ENCODE measurements at regions not wholly inside any gene's neighbourhood (a gene's known extent, or its start where the extent isn't known, plus 50 kb on each side); places are given as distances from the start of the nearest gene placed in this dataset.

DNA sequence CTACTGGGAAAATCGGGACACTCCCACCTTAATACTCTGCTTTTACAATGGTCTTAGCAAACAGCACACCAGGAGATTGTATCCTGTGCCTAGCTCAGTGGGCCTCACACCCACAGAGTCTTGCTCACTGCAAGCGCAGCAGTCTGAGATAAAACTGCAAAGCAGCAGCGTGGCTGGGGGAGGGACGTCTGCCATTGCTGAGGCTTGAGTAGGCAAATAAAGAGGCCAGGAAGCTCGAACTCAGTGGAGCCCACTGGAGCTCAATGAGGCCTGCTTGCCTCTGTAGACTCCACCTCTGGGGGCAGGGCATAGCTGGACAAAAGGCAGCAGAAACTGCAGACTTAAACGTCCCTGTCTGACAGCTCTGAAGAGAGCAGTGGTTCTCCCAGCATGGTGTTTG, 1169.1 kb upstream of the EPHA6 start:
- TF ChIP-seq, protein P1, sequence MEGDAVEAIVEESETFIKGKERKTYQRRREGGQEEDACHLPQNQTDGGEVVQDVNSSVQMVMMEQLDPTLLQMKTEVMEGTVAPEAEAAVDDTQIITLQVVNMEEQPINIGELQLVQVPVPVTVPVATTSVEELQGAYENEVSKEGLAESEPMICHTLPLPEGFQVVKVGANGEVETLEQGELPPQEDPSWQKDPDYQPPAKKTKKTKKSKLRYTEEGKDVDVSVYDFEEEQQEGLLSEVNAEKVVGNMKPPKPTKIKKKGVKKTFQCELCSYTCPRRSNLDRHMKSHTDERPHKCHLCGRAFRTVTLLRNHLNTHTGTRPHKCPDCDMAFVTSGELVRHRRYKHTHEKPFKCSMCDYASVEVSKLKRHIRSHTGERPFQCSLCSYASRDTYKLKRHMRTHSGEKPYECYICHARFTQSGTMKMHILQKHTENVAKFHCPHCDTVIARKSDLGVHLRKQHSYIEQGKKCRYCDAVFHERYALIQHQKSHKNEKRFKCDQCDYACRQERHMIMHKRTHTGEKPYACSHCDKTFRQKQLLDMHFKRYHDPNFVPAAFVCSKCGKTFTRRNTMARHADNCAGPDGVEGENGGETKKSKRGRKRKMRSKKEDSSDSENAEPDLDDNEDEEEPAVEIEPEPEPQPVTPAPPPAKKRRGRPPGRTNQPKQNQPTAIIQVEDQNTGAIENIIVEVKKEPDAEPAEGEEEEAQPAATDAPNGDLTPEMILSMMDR (optimal IDR thresholded peaks at IDR 0.05 in 1 of 3, IDR thresholded peaks at IDR 0.05 in 1 of 3, conservative IDR thresholded peaks at IDR 0.05 in 1 of 3; ENCODE audit: extremely low read depth in 1 of 3, insufficient read depth in 2 of 3, low read length in 3 of 3) = no peak
- no peak for TF ChIP-seq EZH2 (IDR thresholded peaks at IDR 0.05; ENCODE audit: low read length)

Measured in keratinocyte (primary cell).